ENCODE measurements at regions not wholly inside any gene's neighbourhood (a gene's known extent, or its start where the extent isn't known, plus 50 kb on each side); places are given as distances from the start of the nearest gene placed in this dataset.

DNA sequence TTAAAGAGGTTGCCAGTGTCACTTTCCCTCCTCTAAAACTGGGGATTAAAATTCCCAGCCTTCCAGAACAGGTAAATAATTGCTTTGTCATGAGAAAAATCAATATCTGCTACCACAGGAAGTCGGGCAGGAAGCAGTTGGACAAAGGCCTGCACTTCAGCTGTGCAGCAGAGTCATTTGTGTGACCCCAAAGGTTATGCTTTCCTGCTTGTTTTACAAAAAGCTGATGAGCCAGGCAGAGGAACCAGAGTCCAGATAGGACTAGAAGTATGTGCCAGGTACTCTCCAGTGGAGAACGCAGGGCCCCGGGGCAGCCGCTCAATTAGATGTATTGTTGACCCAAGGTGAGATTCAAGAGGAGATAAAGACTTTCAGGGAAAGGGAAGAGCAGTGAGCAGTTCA lies 117.1 kb upstream of the FRMD6 start (continued):
- TF ChIP-seq, protein P1, sequence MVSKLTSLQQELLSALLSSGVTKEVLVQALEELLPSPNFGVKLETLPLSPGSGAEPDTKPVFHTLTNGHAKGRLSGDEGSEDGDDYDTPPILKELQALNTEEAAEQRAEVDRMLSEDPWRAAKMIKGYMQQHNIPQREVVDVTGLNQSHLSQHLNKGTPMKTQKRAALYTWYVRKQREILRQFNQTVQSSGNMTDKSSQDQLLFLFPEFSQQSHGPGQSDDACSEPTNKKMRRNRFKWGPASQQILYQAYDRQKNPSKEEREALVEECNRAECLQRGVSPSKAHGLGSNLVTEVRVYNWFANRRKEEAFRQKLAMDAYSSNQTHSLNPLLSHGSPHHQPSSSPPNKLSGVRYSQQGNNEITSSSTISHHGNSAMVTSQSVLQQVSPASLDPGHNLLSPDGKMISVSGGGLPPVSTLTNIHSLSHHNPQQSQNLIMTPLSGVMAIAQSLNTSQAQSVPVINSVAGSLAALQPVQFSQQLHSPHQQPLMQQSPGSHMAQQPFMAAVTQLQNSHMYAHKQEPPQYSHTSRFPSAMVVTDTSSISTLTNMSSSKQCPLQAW (CRISPR knock-in tag; IDR thresholded peaks at IDR 0.05) = peak; percentile 80
- TF ChIP-seq ISL2 (CRISPR knock-in tag; IDR thresholded peaks at IDR 0.05) (peak; percentile 93), ZFP90 (CRISPR knock-in tag; IDR thresholded peaks at IDR 0.05; ENCODE audit: borderline replicate concordance) (peak; percentile 56; the same call in 1 of the 2 replicates), NFE2 (CRISPR knock-in tag; IDR thresholded peaks at IDR 0.05) (peak; percentile 70; the same call in 1 of the 2 replicates), ZNF232 (CRISPR knock-in tag; IDR thresholded peaks at IDR 0.05; ENCODE audit: borderline replicate concordance) (0 out of 2 replicates have a peak, but pooled peaks have one; percentile 34), ZNF780A (CRISPR knock-in tag; IDR thresholded peaks at IDR 0.05) (no peak), NR3C1 (CRISPR knock-in tag; IDR thresholded peaks at IDR 0.05) (no peak), ZNF205 (CRISPR knock-in tag; IDR thresholded peaks at IDR 0.05) (peak; percentile 55; the same call in 1 of the 2 replicates), ZNF256 (CRISPR knock-in tag; conservative IDR thresholded peaks at IDR 0.05) (no peak), POLR2AphosphoS5 (IDR thresholded peaks at IDR 0.05; ENCODE audit: low read depth, low read length) (no peak), MIER3 (CRISPR knock-in tag; IDR thresholded peaks at IDR 0.05; ENCODE audit: borderline replicate concordance) (peak; percentile 79; the same call in 1 of the 2 replicates), DMAP1 (CRISPR knock-in tag; IDR thresholded peaks at IDR 0.05) (peak; percentile 39; the same call in 1 of the 2 replicates), ZNF274 (CRISPR knock-in tag; IDR thresholded peaks at IDR 0.05) (no peak), POGZ (CRISPR knock-in tag; IDR thresholded peaks at IDR 0.05) (peak; percentile 92), NCOA1 (CRISPR knock-in tag; IDR thresholded peaks at IDR 0.05) (no peak), HHEX (CRISPR knock-in tag; IDR thresholded peaks at IDR 0.05) (0 out of 2 replicates have a peak, but pooled peaks have one; percentile 32), ZFP1 (CRISPR knock-in tag; IDR thresholded peaks at IDR 0.05) (peak; percentile 55; the same call in 1 of the 2 replicates), ZNF143 (CRISPR knock-in tag; IDR thresholded peaks at IDR 0.05) (no peak), TMF1 (CRISPR knock-in tag; IDR thresholded peaks at IDR 0.05; ENCODE audit: low read depth) (no peak), FOXO1 (CRISPR knock-in tag; IDR thresholded peaks at IDR 0.05) (peak; percentile 76), ZSCAN12 (CRISPR knock-in tag; IDR thresholded peaks at IDR 0.05) (peak; percentile 45; the same call in 1 of the 2 replicates), MAFF (IDR thresholded peaks at IDR 0.05; ENCODE audit: low read depth, low read length) (peak; percentile 87), SMAD9 (CRISPR knock-in tag; IDR thresholded peaks at IDR 0.05) (no peak)
- TF ChIP-seq, protein P2, sequence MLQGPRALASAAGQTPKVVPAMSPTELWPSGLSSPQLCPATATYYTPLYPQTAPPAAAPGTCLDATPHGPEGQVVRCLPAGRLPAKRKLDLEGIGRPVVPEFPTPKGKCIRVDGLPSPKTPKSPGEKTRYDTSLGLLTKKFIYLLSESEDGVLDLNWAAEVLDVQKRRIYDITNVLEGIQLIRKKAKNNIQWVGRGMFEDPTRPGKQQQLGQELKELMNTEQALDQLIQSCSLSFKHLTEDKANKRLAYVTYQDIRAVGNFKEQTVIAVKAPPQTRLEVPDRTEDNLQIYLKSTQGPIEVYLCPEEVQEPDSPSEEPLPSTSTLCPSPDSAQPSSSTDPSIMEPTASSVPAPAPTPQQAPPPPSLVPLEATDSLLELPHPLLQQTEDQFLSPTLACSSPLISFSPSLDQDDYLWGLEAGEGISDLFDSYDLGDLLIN (CRISPR knock-in tag; IDR thresholded peaks at IDR 0.05; ENCODE audit: borderline replicate concordance) = no peak
- TF ChIP-seq, protein P3, sequence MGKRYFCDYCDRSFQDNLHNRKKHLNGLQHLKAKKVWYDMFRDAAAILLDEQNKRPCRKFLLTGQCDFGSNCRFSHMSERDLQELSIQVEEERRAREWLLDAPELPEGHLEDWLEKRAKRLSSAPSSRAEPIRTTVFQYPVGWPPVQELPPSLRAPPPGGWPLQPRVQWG (CRISPR knock-in tag; IDR thresholded peaks at IDR 0.05; ENCODE audit: borderline replicate concordance, low read depth) = no peak
- TF ChIP-seq, protein P4, sequence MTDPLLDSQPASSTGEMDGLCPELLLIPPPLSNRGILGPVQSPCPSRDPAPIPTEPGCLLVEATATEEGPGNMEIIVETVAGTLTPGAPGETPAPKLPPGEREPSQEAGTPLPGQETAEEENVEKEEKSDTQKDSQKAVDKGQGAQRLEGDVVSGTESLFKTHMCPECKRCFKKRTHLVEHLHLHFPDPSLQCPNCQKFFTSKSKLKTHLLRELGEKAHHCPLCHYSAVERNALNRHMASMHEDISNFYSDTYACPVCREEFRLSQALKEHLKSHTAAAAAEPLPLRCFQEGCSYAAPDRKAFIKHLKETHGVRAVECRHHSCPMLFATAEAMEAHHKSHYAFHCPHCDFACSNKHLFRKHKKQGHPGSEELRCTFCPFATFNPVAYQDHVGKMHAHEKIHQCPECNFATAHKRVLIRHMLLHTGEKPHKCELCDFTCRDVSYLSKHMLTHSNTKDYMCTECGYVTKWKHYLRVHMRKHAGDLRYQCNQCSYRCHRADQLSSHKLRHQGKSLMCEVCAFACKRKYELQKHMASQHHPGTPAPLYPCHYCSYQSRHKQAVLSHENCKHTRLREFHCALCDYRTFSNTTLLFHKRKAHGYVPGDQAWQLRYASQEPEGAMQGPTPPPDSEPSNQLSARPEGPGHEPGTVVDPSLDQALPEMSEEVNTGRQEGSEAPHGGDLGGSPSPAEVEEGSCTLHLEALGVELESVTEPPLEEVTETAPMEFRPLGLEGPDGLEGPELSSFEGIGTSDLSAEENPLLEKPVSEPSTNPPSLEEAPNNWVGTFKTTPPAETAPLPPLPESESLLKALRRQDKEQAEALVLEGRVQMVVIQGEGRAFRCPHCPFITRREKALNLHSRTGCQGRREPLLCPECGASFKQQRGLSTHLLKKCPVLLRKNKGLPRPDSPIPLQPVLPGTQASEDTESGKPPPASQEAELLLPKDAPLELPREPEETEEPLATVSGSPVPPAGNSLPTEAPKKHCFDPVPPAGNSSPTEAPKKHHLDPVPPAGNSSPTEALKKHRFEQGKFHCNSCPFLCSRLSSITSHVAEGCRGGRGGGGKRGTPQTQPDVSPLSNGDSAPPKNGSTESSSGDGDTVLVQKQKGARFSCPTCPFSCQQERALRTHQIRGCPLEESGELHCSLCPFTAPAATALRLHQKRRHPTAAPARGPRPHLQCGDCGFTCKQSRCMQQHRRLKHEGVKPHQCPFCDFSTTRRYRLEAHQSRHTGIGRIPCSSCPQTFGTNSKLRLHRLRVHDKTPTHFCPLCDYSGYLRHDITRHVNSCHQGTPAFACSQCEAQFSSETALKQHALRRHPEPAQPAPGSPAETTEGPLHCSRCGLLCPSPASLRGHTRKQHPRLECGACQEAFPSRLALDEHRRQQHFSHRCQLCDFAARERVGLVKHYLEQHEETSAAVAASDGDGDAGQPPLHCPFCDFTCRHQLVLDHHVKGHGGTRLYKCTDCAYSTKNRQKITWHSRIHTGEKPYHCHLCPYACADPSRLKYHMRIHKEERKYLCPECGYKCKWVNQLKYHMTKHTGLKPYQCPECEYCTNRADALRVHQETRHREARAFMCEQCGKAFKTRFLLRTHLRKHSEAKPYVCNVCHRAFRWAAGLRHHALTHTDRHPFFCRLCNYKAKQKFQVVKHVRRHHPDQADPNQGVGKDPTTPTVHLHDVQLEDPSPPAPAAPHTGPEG (CRISPR knock-in tag; IDR thresholded peaks at IDR 0.05) = peak; percentile 75; the same call in 1 of the 2 replicates

All from HepG2 (cell line).